Tibial nerve (tissue), 4 donors: ENCODE measurements at regions not wholly inside any gene's neighbourhood (a gene's known extent, or its start where the extent isn't known, plus 50 kb on each side); places are given as distances from the start of the nearest gene placed in this dataset.

Experiments used
- CTCF ChIP-seq, 5 experiments: fragments of 200-600 bp in 3 of 5; fragments of 450-650 bp in 2 of 5; sonication (generic) in 3 of 5; IDR thresholded peaks; one replicate each; pipeline ENCODE4 v1.5.1; 2016 to 2019; ENCODE audit warnings: antibody characterized with exemption in 5 of 5, mild to moderate bottlenecking in 3 of 5, moderate library complexity in 2 of 5
- EP300 ChIP-seq, 2 donors: sonication (generic); formaldehyde crosslinking; IDR thresholded peaks; one replicate each; pipeline ENCODE4 v1.6.1; 2017; ENCODE audit warnings: antibody characterized with exemption in 2 of 2, mild to moderate bottlenecking in 1 of 2
- POLR2A ChIP-seq, 2 donors: fragments of 450-650 bp; IDR thresholded peaks; one replicate each; pipeline ENCODE4 v1.6.1; 2017; ENCODE audit warnings: antibody characterized with exemption in 2 of 2, mild to moderate bottlenecking in 2 of 2, moderate library complexity in 2 of 2

GRCh38 chr12:116506697-116507064, 52.5 kb upstream of the MAP1LC3B2 start:
- TF ChIP-seq CTCF (IDR thresholded peaks at IDR 0.05) = no peak
- TF ChIP-seq POLR2A (IDR thresholded peaks at IDR 0.05) = no peak
- TF ChIP-seq EP300 (IDR thresholded peaks at IDR 0.05) = no peak
